GM18508 (cell line): ENCODE measurements at regions not wholly inside any gene's neighbourhood (a gene's known extent, or its start where the extent isn't known, plus 50 kb on each side); places are given as distances from the start of the nearest gene placed in this dataset.

Experiments used
- ATAC-seq: cut with Tn5 transposase; IDR thresholded peaks from one replicate; pipeline ENCODE4 v1.9.1; 2021; ENCODE audit warnings: moderate number of reproducible peaks; ENCODE audit not compliant: insufficient read depth, unreplicated experiment

DNA sequence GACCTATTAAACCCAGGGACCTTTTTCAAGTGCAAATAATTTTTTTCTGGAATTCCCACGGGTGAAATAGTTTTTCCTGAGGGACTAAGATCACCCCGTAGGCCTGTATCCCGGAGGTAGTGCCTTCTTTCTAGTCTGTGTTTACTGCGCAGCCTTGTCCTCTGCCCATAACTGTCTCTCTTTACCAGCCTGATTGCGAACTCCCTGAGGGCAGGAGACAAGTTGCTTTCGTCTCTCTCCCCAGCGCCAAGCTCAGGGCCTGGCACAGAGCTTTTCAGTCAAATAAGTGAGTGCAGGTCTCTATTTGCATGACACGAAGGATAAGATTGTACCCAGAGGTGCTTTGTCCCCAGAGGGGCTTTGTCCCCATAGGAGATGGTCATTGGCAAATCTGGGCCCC is 123.9 kb downstream of the DDX1 start:
- no peak for ATAC-seq

DNA sequence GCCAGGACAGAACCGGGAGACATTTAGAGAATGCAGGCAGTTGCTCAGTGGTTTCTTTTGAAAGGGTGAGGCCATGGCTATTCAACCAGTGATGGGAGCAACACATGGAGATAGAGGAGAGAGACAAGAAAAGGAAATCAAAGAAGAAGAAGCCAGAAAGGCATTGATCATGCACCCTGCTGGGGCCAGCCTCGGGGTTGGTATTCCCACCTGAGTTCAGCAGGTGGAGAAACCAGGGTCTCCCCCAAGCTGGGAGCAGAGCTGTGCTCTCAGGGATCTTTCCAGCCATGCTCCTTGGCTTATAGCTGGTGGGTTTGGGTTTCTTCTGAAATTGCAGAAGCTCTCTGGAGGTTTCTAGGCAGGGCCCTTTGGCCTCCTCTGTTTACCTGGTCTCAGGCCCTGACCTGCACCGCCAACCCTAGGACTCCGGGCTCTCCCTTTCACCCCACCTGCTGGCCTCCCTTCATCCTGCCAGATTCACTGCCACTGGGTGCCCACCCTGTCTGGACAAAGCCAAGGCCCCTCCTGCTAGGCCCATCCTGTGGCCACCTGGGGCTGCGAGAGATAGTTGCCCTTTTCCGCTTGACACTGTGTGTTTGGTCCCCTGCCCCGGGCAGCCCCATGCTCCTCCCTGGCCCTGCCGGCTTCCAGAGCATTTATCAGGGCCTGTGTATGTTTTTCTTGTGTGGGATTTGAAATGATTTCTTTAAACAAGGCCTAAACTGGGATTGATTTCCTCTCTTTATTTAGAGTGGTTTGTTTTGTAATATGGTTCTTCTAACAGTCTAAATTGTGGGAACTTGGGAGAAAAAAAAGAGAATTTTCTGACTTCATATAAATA is 126.7 kb downstream of the DDX1 start:
- ATAC-seq, result no peak

DNA sequence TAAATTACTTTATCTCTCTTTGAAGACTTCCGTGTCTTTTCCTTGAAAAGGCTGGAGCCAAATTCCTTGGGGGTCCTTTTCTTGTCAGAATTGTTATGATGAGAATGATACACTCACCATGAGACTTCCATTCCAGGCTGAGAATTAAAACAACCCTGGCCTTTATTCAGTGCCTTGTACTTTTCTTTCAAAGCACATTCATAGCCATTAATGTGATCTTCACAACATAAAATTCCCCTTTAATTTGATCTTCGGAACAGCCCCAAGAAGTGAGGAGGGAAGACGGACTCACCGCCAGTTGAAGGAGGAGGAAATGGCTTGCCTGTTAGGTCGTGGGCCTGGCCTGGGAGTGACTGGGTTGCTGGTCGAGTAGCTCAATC is 127.3 kb downstream of the DDX1 start:
- ATAC-seq, result no peak

DNA sequence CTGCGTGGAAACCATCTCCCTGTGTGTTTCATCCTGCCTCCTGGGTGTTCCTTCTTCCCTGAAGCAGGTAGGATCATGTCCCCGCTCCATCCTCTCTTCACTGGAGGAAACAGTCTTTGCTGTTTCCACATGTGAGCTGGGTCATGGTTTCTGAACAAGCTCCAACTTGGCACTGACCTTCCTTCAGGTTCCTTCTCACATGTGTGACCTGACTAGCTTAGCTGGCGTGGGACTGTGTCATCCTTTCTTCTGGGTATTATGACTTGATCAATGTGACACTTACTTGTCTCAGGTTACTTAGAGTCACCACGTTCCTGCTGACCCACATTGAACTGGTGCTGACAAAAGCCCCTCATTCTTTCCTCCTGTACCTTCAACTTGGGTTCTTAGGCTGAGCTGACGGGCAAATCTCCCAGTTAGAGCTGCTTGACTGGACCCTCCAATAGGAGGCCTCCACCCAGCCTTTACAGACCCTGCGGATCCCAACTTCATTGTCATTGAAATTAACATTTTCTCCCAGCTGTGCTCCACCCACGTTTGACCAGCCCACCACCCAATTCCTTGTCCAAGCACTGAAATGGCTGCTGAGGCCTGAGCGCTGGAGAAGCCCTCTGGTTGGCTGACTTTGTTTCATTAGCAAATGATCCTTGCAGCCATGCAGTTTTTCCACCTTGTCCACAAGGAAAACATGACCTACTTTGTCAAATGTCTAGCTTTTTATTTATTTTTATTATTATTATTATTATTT is 128.1 kb downstream of the DDX1 start:
- no peak for ATAC-seq

DNA sequence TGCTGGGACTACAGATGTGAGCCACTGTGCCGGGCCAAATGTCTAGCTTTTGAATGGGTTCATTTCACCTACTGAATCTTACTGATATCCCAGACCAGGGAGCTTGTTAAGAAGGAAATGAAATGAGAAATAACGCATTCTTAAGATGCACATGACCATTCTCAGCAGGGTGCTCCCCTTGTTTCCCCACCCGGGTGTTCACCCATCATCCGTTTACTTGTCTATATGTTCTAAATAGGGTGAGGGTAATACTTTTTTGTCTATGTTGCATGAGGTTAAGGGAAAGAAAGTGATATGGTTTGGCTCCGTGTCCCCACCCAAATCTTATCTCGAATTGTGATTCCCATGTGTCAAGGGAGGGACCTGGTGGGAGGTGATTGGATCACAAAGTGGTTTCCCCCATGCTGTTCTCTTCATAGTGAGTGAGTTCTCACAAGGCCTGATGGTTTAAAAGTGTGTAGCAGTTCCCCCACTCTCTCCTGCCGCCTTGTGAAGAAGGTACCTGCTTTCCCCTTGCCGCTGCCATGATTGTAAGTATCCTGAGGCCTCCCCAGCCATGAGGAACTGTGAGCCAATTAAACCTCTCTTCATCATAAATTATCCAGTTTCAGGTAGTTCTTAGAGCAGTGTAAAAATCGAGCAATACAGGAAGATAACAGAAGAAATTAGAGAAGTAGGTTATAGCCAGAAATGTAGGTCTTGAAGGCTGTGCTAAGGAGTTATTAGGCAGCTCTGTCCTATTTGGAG is 129.1 kb downstream of the DDX1 start:
- ATAC-seq, result no peak

DNA sequence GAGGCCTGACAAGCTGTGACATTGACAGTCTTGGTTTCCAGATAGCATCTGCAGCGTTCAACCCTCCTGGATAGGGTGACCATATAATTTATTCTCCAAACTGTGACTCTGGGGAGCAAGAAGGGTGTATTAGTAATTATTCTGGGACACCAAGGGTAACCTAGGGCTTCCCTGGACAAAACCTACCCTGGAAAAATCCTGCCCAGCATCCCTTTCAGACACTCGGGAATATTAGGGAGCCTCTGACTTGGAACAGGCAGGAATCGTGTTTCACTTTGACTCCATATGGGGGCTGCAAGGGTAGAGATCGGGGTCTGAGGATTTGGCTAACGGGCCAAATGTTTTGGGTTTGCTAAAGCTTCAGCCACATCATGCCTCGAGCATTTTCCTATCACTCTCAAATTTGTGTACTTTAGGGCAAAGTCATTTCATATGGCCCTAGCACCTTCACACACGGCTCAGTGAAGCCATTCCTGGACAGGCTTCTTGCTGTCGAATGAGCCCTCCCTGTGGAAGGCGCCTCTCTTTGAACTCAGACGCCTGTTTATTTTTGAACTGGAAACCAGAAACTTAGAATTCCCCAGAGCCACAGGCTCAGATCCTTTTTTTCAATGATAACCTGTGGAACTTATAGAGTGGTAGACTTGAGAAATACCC is 129.9 kb downstream of the DDX1 start:
- ATAC-seq, result no peak

DNA sequence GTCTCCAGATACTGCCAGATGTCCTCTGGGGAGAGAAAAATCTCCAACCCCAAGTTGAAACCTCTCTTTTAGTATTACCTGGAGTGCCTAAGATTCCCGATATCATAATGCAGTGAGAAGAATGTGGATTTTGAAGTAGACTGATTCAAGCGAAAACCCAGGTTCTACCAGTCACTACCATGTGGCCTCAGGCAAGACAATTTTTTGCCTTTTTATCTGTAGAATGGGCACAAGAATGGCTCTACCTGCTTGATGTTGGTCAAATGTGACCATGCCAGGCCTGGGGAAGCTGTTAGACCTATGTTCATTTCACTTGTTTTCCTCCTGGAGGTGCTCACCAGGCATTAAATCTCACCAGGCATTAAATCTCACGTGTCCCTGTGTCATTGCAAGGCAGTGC is 131.3 kb downstream of the DDX1 start:
- no peak for ATAC-seq

DNA sequence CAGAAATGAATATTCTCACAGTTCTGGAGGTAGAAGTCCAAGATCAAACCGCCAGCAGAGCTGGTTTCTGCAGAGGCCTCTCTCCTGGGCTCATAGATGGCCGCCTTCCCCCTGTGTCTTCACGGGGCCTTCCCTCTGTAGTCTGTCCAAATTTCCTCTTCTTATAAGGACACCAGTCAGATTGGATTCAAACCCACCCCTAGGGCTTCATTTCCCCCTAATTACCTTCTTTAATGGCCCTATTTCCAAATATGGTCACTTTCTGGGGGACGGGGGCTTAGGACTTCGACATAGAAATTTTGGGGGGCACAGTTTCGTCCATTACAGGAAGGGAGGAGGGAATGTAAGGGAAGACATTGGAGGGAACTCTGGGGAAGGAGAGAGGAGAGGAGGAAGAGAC is 132.6 kb downstream of the DDX1 start:
- no peak for ATAC-seq

DNA sequence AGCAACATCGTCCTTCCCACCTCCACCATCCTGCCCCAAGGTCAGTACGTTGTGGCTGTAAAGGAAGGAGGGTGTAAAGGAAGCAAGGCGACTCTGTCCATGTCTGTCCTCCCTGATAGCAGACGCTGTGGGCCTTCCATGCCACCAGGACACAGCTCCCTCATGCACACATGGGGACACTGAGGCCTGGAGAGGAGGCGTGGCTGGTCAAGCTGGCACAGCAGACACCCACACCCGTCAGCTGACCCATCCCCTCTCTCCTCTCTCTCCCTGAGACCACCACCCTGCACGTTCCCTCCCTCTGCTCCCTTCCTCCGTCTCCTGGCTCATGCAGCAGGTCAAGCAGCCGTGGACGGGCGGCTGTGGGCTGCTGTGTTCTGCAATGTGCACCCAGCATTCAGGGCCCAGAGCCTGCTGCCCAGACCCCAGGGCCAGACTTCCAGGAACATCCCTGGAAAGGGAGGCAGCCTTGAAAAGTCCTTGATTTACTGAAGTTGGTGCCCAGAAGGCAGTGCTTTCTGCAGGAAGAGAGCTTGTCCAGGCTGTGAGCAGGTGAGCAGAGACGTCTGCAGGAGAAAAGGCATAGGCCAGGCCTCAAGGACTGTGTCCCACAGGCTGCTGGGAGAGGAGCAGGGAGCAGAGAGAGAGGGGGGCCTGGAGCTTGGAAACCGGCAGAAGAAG is 133.6 kb downstream of the DDX1 start:
- no peak for ATAC-seq

DNA sequence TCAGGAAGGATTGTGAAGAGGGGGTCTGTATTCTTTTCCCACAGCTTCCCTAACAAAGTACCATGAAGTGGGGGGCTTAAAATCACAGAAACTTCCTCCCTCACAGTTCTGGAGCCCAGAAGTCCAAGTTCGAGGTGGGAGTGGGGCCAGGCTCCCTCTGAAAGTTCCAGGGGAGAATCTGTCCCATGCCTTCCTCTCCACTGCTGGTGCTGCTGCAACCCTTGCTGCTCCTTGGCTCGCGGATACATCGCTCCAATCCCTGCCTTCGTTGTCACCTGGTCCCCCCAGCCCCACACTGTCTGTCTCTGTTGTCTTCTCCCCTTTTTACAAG is 134.1 kb downstream of the DDX1 start:
- no peak for ATAC-seq

DNA sequence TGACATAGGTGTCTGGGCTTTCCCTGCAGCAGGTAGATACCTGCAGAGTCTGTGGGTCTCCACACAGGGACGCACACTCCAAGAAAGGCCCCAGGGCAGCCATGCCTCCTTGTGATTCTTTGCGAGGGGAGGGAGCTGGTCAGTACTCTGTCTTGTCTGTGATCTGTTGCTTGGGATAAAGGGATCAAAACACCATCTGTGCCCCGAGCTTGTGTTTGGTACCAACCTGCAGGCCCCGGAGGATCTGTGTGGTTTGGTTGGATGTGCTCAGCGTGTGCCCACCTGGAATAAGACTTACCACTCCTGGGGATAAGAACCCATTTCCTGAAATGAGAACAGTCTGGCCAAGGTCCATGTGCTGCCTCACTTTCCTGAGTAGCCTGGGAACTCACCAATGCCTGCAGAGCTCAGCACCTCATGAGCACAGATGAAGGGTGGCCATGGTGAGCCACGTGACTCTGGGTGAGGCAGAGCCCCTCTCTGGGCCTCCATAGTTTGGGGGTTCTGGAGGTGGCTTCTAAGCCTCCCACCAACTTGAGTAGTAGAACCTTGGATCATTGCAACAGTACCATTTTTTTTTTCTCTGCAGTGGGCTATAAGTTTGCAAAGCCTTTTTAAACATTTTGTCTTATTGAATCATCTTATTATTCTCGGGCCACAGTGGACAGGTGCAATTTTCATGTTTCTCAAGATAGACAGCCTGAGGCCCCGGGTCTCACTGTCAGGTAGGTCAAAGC is 134.8 kb downstream of the DDX1 start:
- ATAC-seq, result no peak

DNA sequence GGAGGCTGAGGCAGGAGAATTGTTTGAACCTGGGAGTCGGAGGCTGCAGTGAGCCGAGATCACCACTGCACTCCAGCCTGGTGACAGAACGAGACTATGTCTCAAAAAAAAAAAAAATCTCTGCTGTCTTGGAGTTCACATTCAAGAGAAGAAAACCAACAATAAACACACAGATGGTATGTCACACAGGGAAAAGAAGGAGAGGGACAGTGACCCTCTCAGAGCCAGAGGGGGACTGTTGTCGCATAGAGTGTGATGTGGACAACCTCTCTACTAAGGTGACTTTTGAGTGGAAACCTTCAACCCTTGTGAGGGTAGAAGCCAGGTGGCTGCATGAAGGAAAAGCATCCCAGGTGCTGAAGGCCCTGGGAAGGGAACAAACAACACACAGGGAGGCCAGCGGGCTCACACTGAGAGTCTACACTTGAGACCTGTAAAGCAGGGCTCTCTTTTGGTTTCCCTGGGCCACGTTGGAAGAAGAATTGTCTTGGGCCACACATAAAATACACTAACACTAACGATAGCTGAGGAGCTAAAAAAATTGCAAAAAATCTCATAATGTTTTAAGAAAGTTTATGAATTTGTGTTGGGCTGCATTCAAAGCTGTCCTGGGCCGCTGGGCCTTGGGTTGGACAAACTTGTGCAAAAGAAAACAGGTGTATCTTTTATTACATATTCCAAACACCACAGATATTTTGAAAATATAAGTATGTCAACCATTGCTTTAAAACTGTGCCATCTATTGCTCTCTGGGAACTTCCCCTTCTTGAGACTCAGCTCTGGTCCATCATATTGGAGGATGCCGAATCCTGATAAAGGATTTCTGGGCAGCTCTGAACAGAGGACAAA is 136.0 kb downstream of the DDX1 start:
- ATAC-seq, result no peak

DNA sequence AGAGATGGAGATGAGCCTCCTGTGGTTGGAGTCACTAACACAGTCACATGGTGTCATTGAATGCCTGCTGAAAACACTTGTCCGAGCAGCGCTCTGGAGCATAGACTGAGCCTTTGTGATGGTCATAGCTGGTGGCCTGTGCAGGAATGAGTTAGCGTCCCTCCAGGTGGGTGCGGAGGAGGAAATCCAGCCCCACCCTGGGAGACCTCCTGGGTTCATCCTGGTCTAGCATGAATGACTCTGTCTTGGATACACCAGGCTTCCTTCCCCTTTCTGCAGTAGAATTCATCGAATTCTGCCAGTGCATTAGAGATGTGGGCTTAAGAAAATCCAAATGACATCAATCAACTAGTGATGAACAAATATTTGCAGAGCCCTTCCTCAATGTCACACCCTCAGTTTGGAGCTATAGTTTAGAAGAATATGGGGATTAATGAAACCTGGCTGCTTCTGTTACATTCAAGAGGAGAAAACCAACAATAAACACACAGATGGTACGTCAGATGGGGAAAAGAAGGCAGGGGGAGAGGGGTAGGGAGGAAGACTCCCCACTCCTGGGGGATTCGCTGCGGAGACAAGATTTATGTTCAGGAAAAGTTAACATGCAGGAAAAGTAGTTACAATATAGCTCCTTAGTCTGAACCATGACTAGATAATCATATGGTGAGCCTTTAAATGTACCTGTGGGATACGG is 136.7 kb downstream of the DDX1 start:
- ATAC-seq, result no peak

DNA sequence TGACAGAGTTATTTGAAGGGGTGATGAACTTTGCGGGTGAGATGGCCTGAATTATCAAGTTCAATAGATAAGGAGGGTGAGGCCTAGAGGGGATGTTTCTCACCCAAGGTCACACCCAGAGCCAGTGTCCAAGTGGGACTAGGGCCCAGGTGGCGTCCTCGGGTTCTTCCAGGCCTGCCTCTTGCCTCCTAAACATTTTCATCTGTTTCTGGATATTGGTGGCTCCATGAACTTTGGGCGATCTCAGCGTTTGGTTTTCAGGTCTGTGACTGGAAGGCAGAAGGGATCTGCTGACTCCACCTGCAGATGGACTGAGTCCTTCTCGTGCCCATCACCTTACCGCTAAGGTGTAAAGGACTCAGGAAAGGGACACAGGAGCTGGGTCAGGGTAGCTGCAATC is 137.3 kb downstream of the DDX1 start:
- no peak for ATAC-seq

DNA sequence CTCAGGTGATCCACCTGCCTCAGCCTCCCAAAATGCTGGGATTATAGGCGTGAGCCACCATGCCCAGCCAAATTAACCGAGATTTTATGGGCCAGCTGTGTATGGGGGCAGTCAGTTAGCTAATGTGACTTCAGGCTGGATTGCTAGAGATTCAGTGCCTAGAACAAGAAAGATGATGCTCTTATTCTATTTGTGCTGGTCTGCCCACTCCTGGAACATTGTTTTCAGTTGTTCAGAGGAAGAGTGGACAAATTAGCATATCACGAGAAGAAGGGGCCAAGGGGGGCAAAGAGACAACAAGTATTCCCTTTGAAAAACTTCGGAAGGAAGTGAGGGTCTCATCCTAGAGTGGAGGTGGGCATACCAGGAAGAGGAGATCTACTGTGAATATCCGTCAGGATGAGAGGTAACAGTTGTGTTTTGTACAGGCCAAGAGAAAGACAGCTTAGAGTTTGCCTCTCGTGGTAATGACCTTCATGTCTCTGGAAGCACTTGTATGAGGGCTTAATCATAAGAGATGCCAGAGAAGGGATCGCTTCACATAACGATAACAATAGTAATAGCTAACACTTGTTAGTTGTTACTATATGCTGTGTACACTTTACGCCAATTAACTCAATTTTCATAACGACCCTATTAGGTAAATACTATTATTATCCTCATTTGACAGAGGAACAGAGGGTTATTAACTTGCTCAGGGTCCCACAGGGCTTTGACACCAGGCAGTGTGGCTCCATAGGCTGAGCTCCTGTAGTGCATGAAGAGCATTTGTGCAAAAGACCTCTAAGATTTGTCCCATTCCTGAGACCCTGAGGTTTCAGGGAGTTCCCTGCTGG is 138.3 kb downstream of the DDX1 start:
- no peak for ATAC-seq

DNA sequence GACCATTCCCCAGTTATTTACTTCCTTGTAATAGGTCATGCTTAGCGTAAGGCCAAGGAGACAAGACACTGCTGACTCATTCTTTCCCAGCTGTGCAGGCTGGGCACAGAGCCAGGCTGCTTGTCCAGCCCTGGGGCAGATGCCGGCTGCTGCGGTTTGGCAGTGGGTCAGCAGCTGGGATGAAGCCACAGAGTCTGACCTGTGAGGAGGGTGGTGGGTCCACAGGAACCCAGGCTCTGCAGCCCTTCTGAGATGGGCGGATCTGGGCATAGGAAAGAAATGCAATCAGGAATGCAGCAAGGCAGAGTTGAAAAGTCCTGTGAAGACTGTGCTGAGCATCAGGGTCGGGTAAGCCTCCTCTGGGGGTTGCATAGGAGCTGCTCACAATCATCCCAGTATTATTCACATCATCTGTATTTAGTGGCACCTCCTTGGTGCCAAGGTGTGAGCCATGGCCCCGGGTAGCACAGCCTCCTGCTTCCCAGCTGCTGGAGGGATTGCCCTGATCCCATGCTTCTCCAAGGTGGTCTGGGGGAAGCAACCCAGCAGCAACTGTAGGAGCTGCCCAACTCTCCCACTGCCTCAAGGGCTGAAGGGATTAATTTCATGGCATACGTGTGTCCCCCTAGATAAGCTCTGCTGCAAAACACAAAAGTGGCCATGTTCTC is 139.0 kb downstream of the DDX1 start:
- no peak for ATAC-seq
